CD4-positive, alpha-beta T cell treated with Interleukin-1 beta for 1 hour (primary cell): ENCODE measurements at regions not wholly inside any gene's neighbourhood (a gene's known extent, or its start where the extent isn't known, plus 50 kb on each side); places are given as distances from the start of the nearest gene placed in this dataset.
"Not testable (repeated sequence)": the region's sequence is repeated elsewhere in the genome, so short reads cannot be mapped to it uniquely, and the experiment has no call there.

Experiments used
- DNase-seq, 2 donors: peaks; one replicate each; pipeline ENCODE4 v3.0.0-alpha.2; 2020 to 2022

- no peak for DNase-seq
These were observed 1357.0 kb upstream of the GOT2 start for GRCh38 chr16:60091071-60091470.

- DNase-seq = no peak
These were observed 1353.4 kb upstream of the GOT2 start for GRCh38 chr16:60087530-60087929.

GRCh38 chr16:60078819-60079218, 1344.7 kb upstream of the GOT2 start:
- not testable (repeated sequence) for DNase-seq

- no peak for DNase-seq
These were observed 1343.7 kb upstream of the GOT2 start for GRCh38 chr16:60077861-60078260.

- no peak for DNase-seq
These were observed 1340.3 kb upstream of the GOT2 start for GRCh38 chr16:60074378-60074777.

GRCh38 chr16:60073376-60073775, 1339.3 kb upstream of the GOT2 start:
- DNase-seq = no peak

- DNase-seq = no peak
These were observed 1329.9 kb upstream of the GOT2 start for GRCh38 chr16:60064026-60064425.

- no peak for DNase-seq
These were observed 1327.3 kb upstream of the GOT2 start for GRCh38 chr16:60061396-60061795.

- no peak for DNase-seq
These were observed 1326.6 kb upstream of the GOT2 start for GRCh38 chr16:60060731-60061130.

GRCh38 chr16:60059141-60059540, 1325.0 kb upstream of the GOT2 start:
- DNase-seq = no peak

GRCh38 chr16:60041671-60042070, 1307.6 kb upstream of the GOT2 start:
- no peak for DNase-seq

- DNase-seq = no peak
These were observed 1297.6 kb upstream of the GOT2 start for GRCh38 chr16:60031740-60032139.

GRCh38 chr16:60027351-60027750, 1293.2 kb upstream of the GOT2 start:
- DNase-seq = no peak

- no peak for DNase-seq
These were observed 1279.0 kb upstream of the GOT2 start for GRCh38 chr16:60013076-60013475.

GRCh38 chr16:60001523-60001922, 1267.4 kb upstream of the GOT2 start:
- DNase-seq = no peak

GRCh38 chr16:59997706-59998105, 1263.6 kb upstream of the GOT2 start:
- DNase-seq = no peak

GRCh38 chr16:59993101-59993500, 1259.0 kb upstream of the GOT2 start:
- no peak for DNase-seq

- no peak for DNase-seq
These were observed 1257.1 kb upstream of the GOT2 start for GRCh38 chr16:59991171-59991570.

GRCh38 chr16:59988591-59988990, 1254.5 kb upstream of the GOT2 start:
- no peak for DNase-seq

GRCh38 chr16:59975953-59976352, 1241.8 kb upstream of the GOT2 start:
- no peak for DNase-seq

- no peak for DNase-seq
These were observed 1239.8 kb upstream of the GOT2 start for GRCh38 chr16:59973966-59974365.

- DNase-seq = no peak
These were observed 1237.1 kb upstream of the GOT2 start for GRCh38 chr16:59971264-59971663.

GRCh38 chr16:59964232-59964924, 1230.3 kb upstream of the GOT2 start:
- no peak for DNase-seq

GRCh38 chr16:59959311-59959710, 1225.2 kb upstream of the GOT2 start:
- DNase-seq = no peak

GRCh38 chr16:59950431-59950830, 1216.3 kb upstream of the GOT2 start:
- DNase-seq = no peak
